Endodermal cell (in vitro differentiated cells): ENCODE measurements at regions not wholly inside any gene's neighbourhood (a gene's known extent, or its start where the extent isn't known, plus 50 kb on each side); places are given as distances from the start of the nearest gene placed in this dataset.

Source experiments
- DNase-seq: peaks from one replicate; pipeline ENCODE4 v3.0.0-alpha.2; 2017
- H3K27ac ChIP-seq: 2 replicates; pipeline ENCODE4 v1.5.1; 2013; ENCODE audit warnings: mild to moderate bottlenecking, low read depth, low read length, moderate library complexity
- H3K27me3 ChIP-seq: 2 replicates; pipeline ENCODE4 v1.6.1; 2013; ENCODE audit warnings: mild to moderate bottlenecking, low read length, moderate library complexity; ENCODE audit not compliant: insufficient read depth, control insufficient read depth, poor library complexity, severe bottlenecking
- H3K36me3 ChIP-seq: 2 replicates; pipeline ENCODE4 v1.7.0; 2013; ENCODE audit warnings: mild to moderate bottlenecking, low read length, moderate library complexity; ENCODE audit not compliant: control insufficient read depth, insufficient read depth
- H3K4me1 ChIP-seq: one replicate; pipeline ENCODE4 v1.7.0; 2013; ENCODE audit warnings: low read length; ENCODE audit not compliant: control insufficient read depth, insufficient read depth
- H3K4me3 ChIP-seq: 2 replicates; pipeline ENCODE4 v1.5.1; 2013; ENCODE audit warnings: mild to moderate bottlenecking, low read length, moderate library complexity
- H3K9ac ChIP-seq: 2 replicates; pipeline ENCODE4 v1.6.1; 2013; ENCODE audit warnings: mild to moderate bottlenecking, low read length, moderate library complexity; ENCODE audit not compliant: poor library complexity, severe bottlenecking; ENCODE audit errors: extremely low read depth
- H3K9me3 ChIP-seq: 2 replicates; pipeline ENCODE4 v1.6.1; 2013; ENCODE audit warnings: mild to moderate bottlenecking, low read length, moderate library complexity; ENCODE audit not compliant: control insufficient read depth
- H3K27ac Mint-ChIP-seq: 2 replicates; pipeline ENCODE4 v1.8.0; 2020; ENCODE audit warnings: mixed read lengths
- H3K27me3 Mint-ChIP-seq: 2 replicates; pipeline ENCODE4 v1.8.0; 2021; ENCODE audit warnings: mild to moderate bottlenecking, mixed read lengths; ENCODE audit not compliant: insufficient read depth
- H3K36me3 Mint-ChIP-seq: 2 replicates; pipeline ENCODE4 v1.8.0; 2020; ENCODE audit warnings: low read depth, mixed read lengths
- H3K4me1 Mint-ChIP-seq: 2 replicates; pipeline ENCODE4 v1.8.0; 2020; ENCODE audit warnings: mixed read lengths
- H3K4me3 Mint-ChIP-seq: 2 replicates; pipeline ENCODE4 v1.8.0; 2020; ENCODE audit warnings: mild to moderate bottlenecking, moderate library complexity, mixed read lengths
- H3K9me3 Mint-ChIP-seq: 2 replicates; pipeline ENCODE4 v1.8.0; 2020; ENCODE audit warnings: mild to moderate bottlenecking, mixed read lengths
- WGBS, 2 experiments: methylation state at CpG; one replicate each; pipeline versions ENCODE4 v1.1.5 to v1.1.7; 2013; ENCODE audit warnings: missing lambda C conversion rate in 2 of 2, mixed read lengths in 1 of 2; ENCODE audit not compliant: insufficient coverage in 1 of 2, insufficient read length in 1 of 2; 5-methylcytosine and 5-hydroxymethylcytosine counted together
- TF ChIP-seq, protein P1 (sequence below): fragments of 200-600 bp; sonication (generic); conservative IDR thresholded peaks from 2 replicates; pipeline ENCODE4 v1.5.0; 2021; ENCODE audit warnings: antibody characterized with exemption, mild to moderate bottlenecking

DNA sequence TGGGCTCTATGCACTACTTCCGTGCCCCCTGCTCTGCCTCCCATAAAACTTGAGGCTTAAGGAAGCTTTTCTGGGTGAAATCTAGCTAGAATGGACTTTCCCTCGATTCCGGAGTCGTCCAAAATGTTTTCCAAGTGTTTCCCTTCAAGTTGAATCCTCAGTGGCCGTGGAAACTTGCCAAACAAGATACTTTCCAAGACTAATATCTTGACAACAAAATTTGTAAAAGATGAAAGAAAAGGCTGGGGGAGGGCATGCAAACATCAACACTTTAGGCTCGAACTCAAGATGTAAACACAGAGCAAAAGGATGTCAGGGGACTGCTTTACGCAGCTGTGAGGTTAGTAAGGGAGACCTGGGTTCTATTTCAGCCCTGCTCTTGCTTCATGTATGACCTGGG is 482.8 kb upstream of the KLF4 start:
- no peaks in the 10 kb centered on the region for H3K4me1 ChIP-seq
- 76 to 79% methylated on average over 6 to 7 of the region's 7 CpGs for WGBS, 2 experiments
- no peak overlapping the region for H3K27ac ChIP-seq
- Mint-ChIP-seq H3K4me1 (no peaks in the 10 kb centered on the region), H3K27me3 (peaks cover 95% of the 10 kb centered on the region), H3K9me3 (no peaks in the 10 kb centered on the region), H3K36me3 (no peaks in the 10 kb centered on the region), H3K27ac (no peak overlapping the region), H3K4me3 (no peak overlapping the region)
- TF ChIP-seq, protein P1, sequence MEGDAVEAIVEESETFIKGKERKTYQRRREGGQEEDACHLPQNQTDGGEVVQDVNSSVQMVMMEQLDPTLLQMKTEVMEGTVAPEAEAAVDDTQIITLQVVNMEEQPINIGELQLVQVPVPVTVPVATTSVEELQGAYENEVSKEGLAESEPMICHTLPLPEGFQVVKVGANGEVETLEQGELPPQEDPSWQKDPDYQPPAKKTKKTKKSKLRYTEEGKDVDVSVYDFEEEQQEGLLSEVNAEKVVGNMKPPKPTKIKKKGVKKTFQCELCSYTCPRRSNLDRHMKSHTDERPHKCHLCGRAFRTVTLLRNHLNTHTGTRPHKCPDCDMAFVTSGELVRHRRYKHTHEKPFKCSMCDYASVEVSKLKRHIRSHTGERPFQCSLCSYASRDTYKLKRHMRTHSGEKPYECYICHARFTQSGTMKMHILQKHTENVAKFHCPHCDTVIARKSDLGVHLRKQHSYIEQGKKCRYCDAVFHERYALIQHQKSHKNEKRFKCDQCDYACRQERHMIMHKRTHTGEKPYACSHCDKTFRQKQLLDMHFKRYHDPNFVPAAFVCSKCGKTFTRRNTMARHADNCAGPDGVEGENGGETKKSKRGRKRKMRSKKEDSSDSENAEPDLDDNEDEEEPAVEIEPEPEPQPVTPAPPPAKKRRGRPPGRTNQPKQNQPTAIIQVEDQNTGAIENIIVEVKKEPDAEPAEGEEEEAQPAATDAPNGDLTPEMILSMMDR, result no peak
- H3K9me3 ChIP-seq, result no peaks in the 10 kb centered on the region
- DNase-seq, result no peak
- H3K36me3 ChIP-seq, result no peaks in the 10 kb centered on the region
- H3K9ac ChIP-seq, result no peak overlapping the region
- peaks cover 98% of the 10 kb centered on the region for H3K27me3 ChIP-seq
- H3K4me3 ChIP-seq, result no peak overlapping the region

DNA sequence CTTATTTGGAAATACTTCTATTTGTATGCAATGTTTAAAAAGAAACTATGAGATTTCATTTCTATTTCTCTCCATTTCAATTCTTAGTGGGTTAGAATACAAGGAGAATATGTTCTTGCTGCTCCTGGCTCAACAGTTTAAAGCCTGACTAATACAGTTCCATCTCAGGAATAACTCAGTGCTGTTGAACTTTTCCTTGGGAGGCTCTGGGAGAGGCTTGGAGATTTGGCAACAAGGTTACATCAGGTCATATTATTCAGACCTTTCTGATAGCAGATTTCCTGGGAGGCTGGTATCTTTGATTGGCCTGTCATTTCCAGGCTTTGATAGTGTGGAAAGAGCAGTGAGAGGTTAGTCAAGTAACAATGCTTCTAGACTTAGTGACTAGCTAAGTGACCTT is 481.7 kb upstream of the KLF4 start:
- no peak for DNase-seq
- H3K36me3 Mint-ChIP-seq, result no peaks in the 10 kb centered on the region
- Histone ChIP-seq H3K9ac (no peak overlapping the region), H3K27ac (no peak overlapping the region), H3K27me3 (peaks cover 98% of the 10 kb centered on the region), H3K9me3 (no peaks in the 10 kb centered on the region), H3K4me3 (no peak overlapping the region), H3K36me3 (no peaks in the 10 kb centered on the region), H3K4me1 (no peaks in the 10 kb centered on the region)
- H3K27me3 Mint-ChIP-seq, result peaks cover 97% of the 10 kb centered on the region
- H3K4me3 Mint-ChIP-seq, result no peak overlapping the region
- TF ChIP-seq, protein P1, result no peak
- no peaks in the 10 kb centered on the region for H3K4me1 Mint-ChIP-seq
- no peaks in the 10 kb centered on the region for H3K9me3 Mint-ChIP-seq
- H3K27ac Mint-ChIP-seq, result no peak overlapping the region

DNA sequence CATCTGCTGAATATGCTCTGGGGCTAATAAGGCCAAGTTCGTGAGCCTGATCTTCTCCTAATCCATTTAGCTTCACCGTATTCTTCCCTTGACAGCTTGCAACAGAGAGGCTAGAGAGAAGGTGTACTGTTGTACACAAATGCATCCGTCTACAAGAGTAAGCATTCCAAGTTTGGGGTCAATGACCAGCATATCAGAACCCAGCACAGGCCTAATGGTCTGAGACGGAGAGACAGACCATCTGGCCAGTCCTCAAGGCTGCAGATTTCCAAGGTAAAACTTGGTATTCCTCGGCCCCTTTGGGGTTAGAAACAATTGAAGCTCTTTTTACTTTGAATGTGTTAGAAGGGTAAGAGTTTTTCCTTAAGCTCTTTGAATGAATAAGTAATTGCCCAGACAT is 481.2 kb upstream of the KLF4 start:
- Mint-ChIP-seq H3K27me3 (peaks cover 97% of the 10 kb centered on the region), H3K27ac (no peak overlapping the region), H3K9me3 (no peaks in the 10 kb centered on the region), H3K4me1 (no peaks in the 10 kb centered on the region), H3K36me3 (no peaks in the 10 kb centered on the region), H3K4me3 (no peak overlapping the region)
- DNase-seq, result no peak
- H3K9me3 ChIP-seq, result no peaks in the 10 kb centered on the region
- WGBS, 2 experiments, result 93 to 98% methylated on average over 4 to 5 of the region's 5 CpGs
- H3K4me3 ChIP-seq, result no peak overlapping the region
- H3K27me3 ChIP-seq, result peaks cover 98% of the 10 kb centered on the region
- no peaks in the 10 kb centered on the region for H3K4me1 ChIP-seq
- no peak overlapping the region for H3K27ac ChIP-seq
- H3K36me3 ChIP-seq, result no peaks in the 10 kb centered on the region
- TF ChIP-seq, protein P1, result no peak
- no peak overlapping the region for H3K9ac ChIP-seq
